ENCODE measurements at regions not wholly inside any gene's neighbourhood (a gene's known extent, or its start where the extent isn't known, plus 50 kb on each side); places are given as distances from the start of the nearest gene placed in this dataset.

GRCh38 chr18:47317824-47318508, 66.5 kb upstream of the SKOR2 start:
- DNase-seq, result no peak

- no peak for DNase-seq
These were observed 65.5 kb upstream of the SKOR2 start for GRCh38 chr18:47316924-47317323.

- DNase-seq, result peak; percentile 38
These were observed 62.4 kb upstream of the SKOR2 start for GRCh38 chr18:47313901-47314300.

- no peak for DNase-seq
These were observed 60.1 kb upstream of the SKOR2 start for GRCh38 chr18:47311585-47311984.
